Stimulated activated CD8-positive, alpha-beta memory T cell treated with anti-CD3 and anti-CD28 coated beads, Interleukin-15, amount 100 ng/mL, for 4 hours (primary cell): ENCODE measurements at regions not wholly inside any gene's neighbourhood (a gene's known extent, or its start where the extent isn't known, plus 50 kb on each side); places are given as distances from the start of the nearest gene placed in this dataset.
A peak's percentile ranks its signal among the peaks of the same experiment; 100 is the strongest.
"Not testable (repeated sequence)": the region's sequence is repeated elsewhere in the genome, so short reads cannot be mapped to it uniquely, and the experiment has no call there.

Source experiments
- DNase-seq, 2 donors: peaks; one replicate each; pipeline ENCODE4 v3.0.0-alpha.2; 2020; ENCODE audit warnings: low read depth in 2 of 2

- DNase-seq = not testable (repeated sequence)
Observed at GRCh38 chr6:27773542-27774263, 138.5 kb downstream of the OR2B2 start.

DNA sequence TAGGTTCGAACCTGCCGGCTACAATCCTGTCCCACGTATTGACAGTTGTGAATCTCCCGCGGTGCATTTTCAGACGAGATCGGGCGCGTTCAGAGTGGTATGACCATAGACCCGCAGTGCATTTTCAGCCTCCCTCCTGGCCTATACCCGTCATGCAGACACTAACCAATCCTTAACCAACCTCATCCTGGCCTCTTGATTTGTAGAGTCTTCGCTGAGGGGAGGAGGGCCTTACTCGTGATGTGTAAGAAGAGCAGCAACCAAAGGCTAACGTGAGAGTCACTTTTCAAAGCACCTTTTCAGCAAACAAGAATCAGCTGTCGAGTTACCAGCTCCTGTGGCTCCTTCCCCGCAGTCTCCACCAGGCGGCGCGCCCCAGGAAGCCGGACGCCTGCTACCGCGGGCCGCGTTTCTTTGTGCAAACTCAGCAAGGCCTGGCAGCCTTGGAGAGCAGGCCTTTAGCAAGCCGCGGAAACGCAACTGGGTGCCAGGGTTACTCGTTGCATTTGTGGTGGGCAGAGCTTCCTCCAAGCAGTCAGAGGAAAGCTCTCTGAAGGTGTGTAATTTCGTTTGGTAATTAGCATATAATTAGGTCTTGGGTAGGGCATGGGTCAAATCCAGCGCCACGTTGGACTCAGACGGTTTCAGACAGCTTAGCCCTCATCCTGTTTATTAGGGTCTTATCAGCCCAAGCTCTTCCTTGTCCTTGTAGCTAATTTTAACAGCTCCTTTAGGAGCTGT is 139.8 kb downstream of the OR2B2 start:
- DNase-seq = peak; percentile 66 to 72

DNA sequence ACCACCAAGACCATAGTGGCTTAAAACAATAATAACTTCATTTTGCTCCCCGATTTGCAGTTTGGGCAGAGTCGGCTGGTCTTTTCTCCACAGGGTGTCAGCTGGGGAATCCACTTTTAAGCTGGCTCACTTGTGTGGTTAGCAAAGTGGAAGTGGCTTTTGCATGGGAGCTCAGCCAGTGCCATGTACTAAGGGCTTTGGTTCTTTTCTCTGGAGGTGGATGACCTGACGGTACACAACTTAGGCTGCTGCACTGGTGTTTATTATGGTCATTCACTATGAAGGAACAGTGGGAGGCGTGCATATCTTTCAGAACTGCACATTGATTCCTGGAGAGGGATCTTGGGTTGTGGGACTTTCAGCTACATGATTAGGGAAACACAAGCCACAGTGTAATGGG is 141.0 kb downstream of the OR2B2 start:
- no peak for DNase-seq

DNA sequence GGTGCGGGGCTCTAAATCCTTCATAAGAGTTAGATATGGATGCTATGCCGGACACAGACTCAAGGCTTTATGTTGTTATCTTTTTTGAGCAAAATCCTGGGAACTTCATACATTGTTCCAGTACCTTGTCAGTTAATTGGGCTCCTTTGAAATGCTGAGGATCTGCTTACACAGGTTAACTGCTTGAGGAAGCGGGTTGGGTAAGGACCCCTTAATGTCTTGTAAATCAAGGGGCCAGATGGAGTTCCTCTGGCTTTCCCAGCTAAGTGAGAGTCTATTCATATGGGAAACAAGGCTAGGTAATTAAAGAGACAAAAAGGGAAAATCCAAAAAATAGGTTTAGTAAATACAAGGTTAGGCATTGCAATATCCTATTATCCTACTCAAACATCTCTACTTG is 141.5 kb downstream of the OR2B2 start:
- no peak for DNase-seq

DNA sequence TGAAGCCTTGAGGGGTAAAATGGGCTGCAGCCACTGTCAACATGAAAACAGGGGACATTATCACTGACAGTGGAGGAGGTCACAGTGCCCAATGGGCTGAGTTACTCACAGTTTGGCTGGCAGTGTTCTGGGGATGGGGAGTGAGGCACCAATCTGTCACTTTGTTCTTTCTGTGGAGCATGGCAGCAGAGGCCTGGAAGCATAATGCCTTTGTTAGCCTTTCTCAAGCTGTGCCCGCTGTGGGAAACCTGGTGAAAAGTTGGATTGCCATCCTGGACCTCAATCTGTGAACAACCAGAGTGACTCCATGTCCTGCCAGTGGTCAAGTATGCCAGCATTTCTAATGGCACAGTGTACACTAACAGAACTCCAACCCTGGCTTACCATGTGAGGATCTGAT is 143.6 kb downstream of the OR2B2 start:
- DNase-seq = no peak

GRCh38 chr6:27767851-27768250 is 144.3 kb downstream of the OR2B2 start:
- DNase-seq = no peak

GRCh38 chr6:27766405-27766804 is 145.8 kb downstream of the OR2B2 start:
- DNase-seq = no peak

GRCh38 chr6:27765028-27765590 is 147.1 kb downstream of the OR2B2 start:
- DNase-seq = no peak

- DNase-seq = no peak
Observed at GRCh38 chr6:27761391-27761790, 150.8 kb downstream of the OR2B2 start.

DNA sequence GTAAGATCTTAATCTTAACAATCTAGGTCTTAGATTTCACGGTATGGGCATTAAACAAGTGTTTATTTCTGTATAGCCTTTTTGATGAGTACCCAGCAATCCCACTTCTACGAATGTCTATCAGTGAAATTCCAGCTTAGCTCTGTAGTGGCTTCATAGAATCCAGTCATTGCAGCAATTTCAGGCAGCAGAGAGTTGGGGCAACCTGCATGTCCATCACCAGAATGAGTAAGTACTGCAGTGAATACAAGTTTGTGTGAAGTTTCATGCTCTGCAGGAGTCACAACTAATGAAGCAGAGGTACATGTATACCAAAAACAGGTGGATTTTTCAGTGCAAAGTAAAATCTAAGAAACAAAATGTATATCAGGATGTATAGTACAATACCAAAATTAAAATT is 151.7 kb downstream of the OR2B2 start:
- no peak for DNase-seq

DNA sequence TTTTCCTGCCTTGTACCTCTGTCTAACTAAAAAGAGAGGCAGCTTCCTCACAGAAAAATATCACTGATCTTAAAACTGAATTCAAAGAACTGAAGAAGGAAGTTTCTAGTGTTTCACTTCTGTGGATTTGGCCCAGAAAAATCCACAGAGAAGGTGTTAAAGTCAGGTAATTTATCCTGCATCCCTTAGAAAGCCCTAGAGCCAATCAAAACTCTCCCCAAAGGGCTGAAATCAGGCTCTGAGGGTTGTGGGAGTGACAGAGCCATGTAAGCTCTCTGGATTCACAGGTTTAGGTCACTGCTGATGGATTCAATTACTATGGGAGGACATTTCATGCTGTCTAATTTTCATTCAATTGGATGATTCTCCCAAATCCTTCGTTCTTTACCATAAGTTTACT is 152.3 kb downstream of the OR2B2 start:
- DNase-seq = no peak

DNA sequence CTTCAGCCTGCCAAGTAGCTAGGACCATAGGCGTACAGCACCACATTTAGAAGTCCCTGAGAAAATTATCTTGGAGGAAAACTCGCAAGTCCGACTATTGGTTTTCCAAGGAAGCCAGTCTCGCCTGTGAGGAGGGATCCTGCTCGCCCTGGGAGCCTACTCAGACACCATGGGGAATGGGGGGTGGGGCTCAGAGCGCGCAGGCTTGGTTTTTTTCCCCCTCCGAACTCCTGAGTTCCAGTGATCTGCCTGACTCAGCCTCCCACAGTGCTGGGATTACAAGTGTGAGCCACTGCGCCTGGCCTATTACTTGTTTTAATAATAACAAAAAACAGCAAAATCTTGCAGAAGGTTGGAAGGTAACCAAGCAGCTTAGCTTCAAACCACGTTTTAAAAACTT is 153.7 kb downstream of the OR2B2 start:
- no peak for DNase-seq

GRCh38 chr6:27757307-27757706 is 154.9 kb downstream of the OR2B2 start:
- no peak for DNase-seq

- no peak for DNase-seq
Observed at GRCh38 chr6:27755768-27756167, 156.4 kb downstream of the OR2B2 start.

DNA sequence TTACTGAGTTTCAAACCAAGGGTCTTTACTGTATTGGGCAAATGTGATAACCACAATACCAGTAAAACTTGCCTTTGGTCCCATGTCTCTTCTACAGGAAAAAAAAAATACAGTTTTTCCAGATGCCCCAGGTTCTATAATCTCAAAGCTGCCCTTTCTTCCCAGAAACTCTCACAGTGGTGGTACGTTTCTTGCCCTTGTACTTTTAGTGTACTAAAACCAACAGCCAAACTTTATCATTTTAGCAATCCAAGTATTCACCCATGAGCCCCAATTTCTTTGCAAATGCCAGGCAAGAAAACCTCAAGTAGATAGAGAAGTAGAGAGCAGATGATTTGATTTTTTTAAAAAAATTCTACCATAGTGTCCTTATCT is 157.8 kb downstream of the OR2B2 start:
- no peak for DNase-seq

- peak in 1 of 2 donors; percentile 64 for DNase-seq
Observed at GRCh38 chr6:27753668-27754407, 158.4 kb downstream of the OR2B2 start.

DNA sequence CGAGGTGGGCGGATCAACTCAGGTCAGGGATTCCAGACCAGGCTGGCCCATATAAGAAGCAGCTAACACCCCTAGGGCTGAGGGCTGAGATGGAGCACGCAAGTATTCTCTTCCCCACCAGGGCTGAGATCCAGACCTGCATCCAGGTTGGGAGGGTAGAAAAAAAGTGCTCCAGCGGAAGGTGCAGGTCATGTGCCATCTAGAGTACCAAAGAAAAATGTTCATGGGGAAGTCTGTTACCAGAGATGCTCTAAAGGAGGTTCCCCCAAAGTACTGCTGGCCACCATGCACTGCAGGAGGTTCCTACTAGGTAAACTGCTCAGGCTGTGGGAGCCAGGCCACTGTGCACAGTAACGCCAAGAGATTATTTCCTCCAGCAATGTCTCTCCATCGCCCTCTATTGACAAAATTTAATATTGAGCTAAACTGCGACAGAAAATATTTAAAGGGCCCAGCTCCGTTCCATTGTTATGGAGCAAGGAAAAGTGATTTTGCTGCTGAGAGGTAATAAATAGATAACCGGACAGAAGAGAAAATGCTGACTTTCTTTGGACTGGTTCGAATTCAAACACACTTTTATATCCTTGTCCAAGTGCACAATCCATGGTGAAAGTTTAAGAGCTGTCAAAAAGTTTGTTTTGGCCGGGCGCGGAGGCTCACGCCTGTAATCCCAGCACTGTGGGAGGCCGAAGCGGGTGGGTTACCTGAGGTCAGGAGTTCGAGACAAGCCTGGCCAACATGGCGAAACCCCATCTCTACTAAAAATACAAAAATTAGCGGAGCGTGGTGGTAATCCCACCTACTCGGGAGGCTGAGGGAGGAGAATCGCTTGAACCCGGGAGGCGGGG is 159.9 kb downstream of the OR2B2 start:
- no peak for DNase-seq

GRCh38 chr6:27748661-27749060 is 163.5 kb downstream of the OR2B2 start:
- DNase-seq = no peak

- DNase-seq = no peak
Observed at GRCh38 chr6:27747637-27748036, 164.6 kb downstream of the OR2B2 start.

- DNase-seq = not testable (repeated sequence)
Observed at GRCh38 chr6:27746860-27747259, 165.3 kb downstream of the OR2B2 start.

DNA sequence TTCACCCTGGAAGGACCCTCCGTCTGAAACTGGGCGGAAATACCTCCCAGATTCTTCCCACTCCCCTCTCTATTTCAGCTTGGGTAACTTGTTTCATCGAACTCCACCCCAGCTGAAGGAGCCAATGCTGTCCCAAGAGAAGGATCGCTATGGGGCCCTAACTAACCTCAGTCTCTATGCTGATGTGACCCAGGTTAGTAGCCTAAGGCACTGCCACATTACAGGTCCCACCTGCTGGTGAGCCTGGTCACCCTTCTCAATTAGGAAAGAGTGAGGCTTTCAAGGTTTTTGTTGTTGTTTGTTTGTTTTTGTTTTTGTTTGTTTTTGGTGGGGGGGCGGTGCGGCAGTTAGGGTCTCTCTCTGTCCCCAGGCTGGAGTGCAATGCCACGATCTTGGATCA is 168.4 kb downstream of the OR2B2 start:
- no peak for DNase-seq
